ELR (cell line): ENCODE measurements at regions not wholly inside any gene's neighbourhood (a gene's known extent, or its start where the extent isn't known, plus 50 kb on each side); places are given as distances from the start of the nearest gene placed in this dataset.

Experiments used
- DNase-seq: peaks from one replicate; pipeline ENCODE4 v3.0.0-alpha.2; 2015; ENCODE audit warnings: low read depth

DNA sequence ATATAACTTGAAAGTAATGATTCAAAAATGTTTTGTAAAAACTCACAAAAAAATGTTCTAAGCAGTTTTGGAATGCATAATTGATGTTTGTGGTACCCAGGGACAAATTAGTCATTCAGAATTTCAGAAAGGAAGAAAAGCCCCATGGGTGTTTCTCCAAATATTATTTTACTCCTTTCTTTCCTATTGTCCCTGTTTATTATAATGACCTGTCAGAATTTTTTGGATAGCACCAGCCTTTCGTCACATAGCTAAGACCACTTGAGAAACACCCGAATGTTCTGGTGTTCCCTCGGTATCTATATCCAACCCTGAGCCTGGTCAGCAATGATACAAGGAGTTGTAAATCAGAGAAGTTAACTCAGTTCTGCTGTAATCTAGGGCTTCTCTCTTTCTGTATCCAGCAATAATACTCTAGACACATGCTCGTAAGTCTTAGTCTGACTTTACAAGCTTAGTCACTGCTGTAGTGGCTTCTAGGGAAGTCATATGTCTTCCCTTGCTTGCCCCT is 64.8 kb upstream of the MEOX2 start:
- peak; percentile 31 for DNase-seq

DNA sequence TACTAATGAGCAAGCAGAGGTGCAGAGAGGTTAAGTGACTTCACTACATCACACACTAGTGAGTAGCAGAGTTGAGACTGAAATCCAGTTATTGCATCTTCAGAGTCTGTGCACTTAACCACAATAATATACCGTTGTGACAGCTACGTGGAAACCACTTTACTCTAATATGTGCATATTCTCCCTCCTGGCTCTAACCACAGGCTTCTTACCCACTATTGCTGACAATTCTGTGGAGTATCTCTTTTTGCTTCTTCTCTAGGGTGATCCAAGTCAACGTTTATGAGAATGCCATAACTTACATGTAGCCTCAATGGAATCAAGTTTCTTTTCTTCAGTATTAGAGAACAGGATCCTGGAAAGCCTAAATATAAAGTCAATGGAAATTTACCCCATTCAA is 64.2 kb upstream of the MEOX2 start:
- no peak for DNase-seq

DNA sequence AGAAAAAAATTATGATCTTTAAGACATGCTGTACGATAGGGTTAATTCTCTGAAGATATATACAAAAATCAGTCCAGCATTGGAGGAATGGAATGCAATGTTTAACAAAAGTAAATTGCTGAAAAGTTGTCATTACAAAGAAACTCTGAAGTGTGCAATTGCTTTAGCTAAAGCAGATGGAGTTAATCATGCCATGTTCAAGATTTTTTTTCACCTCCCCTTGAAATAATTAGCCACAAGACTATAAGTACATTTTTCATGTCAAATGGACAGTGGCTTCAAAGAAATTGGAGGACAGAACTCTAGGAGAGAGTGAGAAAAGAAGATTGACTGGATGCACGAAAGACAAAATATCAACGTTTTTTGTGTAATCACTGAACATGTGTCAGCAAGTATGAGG is 63.1 kb upstream of the MEOX2 start:
- no peak for DNase-seq

DNA sequence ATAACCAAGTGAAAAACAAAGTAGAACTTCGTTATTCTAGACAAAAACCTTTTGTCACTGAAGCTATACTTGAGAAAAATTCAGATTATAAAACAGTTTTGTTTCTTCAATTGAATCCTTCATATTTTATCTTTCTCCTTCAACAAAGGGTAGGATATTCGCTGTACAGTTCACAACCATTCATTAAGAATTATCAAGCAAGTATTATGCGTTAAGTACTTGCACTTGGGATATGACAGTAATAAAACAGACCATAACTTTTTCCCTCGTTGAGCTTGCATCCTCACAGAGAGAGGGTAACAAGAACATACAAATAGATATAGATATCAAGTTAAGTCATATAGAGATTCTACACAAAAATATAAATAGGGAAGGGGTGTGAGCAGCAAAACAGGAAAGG is 61.2 kb upstream of the MEOX2 start:
- DNase-seq, result no peak

DNA sequence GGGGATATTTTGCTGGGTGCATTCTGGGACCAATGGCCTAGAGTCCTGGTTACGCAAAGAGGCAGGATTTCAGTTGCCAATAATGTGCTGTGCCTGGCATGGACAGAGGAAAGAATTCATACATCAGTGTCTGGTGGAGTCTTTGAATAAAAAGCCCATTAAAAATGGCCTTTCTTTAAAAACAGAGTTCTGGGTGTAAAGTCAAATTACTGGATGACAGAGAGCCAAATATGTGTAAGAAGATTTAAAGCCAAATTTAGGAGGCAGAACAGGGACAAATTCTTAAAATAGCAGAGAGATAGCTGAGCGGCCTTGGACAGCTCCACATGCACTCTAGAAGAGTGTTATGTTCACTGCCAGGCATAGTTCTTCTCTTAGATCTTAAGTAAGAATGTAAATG is 60.8 kb upstream of the MEOX2 start:
- no peak for DNase-seq

DNA sequence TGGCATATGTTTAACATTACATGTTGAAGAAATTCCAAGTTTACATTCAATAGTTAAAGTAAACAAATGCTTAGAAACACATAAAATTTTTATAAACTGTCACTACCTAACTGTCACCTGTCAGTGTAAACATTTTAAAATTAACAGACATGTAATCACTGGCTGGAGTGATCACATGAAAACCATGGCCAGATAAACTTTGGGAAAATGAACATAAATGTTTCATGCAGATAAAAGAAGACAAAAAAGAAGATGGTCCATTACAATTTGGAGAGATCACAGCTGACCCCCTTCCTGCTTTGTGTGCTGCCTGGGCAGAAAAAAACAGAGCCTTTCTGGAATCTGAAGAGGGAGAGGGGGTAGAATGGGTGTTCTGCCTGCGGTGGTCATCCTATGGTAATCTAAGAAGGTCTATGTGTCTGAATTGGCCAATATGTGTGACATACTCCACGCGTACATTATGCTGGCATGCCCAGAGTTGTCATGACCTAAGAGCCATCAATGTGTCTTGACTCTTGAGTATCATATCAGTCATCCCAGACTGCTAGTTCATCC is 57.5 kb upstream of the MEOX2 start:
- no peak for DNase-seq

DNA sequence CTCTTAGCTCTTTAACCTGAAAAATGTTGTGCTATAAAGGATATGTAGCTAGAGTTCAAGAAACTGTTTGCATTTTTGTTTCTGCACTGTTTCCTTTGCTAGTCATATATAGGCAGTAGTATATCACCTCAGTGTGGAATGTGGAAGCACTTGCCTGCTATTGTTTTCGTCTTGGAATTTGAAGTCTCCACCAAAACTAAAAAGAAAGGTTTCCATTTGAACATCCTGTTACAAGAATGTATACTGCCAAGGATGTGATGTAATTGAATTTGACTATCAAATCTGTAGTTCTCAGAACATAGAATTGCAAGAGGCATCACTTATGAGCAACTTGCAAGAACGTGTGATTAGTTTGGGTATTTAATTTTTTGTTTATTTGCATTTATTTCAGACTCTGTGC is 51.1 kb upstream of the MEOX2 start:
- DNase-seq, result no peak
